Fibroblast of skin of left quadriceps (primary cell): ENCODE measurements at regions not wholly inside any gene's neighbourhood (a gene's known extent, or its start where the extent isn't known, plus 50 kb on each side); places are given as distances from the start of the nearest gene placed in this dataset.
"Not testable (repeated sequence)": the region's sequence is repeated elsewhere in the genome, so short reads cannot be mapped to it uniquely, and the experiment has no call there.

Experiments
- DNase-seq, 2 experiments: peaks; one replicate each; pipeline ENCODE4 v3.0.0-alpha.2; 2013; ENCODE audit warnings: low read depth in 2 of 2

DNA sequence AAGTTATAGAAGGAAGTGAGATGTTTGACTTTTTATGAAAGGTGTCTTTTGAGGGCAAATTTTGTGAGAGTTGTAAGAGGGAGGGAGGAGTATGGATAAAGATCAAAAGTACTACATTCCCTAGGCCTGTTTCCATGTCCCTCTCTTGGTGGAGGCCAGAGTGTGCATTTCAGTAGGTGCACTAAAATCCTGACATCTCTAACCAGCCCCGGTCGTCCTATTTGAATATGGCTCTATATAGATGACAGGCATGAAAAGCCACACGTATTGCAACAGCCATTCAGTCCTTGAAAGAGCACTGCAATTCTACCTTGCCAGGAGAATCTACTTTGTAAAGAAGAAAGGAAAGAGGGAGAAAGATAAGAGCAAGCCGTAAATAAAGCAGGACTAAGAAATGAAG lies 510.1 kb downstream of the IRS2 start:
- no peak for DNase-seq

GRCh38 chr13:109275852-109276251 lies 510.5 kb downstream of the IRS2 start:
- no peak for DNase-seq

GRCh38 chr13:109275139-109275745 lies 511.1 kb downstream of the IRS2 start:
- no peak for DNase-seq

GRCh38 chr13:109274188-109274821 lies 512.1 kb downstream of the IRS2 start:
- DNase-seq, result peak; percentile 55 to 58

DNA sequence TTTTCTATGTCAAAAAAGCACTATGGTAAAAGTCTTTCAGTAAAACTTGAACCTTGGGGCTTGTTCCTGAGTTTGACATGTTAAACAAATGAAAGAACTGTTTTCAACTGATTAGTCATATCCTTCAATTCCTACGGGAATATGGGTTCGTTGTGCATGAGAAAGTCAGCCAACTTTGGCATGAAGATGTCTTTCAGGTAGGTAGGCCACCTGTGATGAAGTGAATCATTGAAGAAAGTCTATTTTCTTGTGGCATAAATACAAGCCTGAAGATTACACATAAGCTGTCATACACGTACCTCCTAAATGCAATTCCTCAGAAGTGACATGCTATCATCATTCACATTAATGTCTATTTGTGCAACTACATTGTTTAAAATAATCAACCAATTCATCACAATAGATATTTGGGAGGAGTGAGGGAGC lies 513.0 kb downstream of the IRS2 start:
- no peak for DNase-seq

DNA sequence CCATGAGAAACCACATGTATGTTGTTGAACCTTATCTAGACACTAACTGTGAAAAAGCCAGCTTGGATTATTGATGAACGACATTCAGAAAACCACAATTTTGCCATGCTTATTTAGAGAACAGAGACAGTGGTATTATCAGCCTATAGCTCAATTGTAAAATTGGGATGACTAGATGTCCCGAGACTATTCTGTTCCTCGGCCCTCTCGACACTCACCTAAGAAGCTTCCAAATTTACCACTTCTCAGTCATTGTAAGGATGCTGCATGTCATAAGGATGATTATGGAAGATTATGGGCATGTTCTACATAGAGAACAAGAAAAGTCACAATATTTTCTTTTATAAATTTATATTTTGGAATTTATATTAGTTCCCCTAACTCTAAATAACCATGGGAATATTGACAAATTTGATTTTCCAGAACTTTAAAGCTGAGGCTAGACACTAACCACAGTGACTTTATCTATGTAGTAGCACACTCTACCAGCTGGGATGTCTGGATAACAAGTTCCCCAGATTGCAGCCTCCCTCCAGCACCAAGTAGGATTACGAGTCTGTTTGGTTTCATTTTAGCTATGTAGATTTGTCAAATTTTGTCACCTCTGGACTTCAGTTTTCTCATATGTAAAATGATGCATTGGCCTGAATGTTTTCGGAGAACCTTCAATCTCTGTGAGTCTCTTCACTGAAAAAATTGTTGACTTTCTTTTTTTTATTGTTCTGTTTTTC lies 513.6 kb downstream of the IRS2 start:
- DNase-seq, result no peak

DNA sequence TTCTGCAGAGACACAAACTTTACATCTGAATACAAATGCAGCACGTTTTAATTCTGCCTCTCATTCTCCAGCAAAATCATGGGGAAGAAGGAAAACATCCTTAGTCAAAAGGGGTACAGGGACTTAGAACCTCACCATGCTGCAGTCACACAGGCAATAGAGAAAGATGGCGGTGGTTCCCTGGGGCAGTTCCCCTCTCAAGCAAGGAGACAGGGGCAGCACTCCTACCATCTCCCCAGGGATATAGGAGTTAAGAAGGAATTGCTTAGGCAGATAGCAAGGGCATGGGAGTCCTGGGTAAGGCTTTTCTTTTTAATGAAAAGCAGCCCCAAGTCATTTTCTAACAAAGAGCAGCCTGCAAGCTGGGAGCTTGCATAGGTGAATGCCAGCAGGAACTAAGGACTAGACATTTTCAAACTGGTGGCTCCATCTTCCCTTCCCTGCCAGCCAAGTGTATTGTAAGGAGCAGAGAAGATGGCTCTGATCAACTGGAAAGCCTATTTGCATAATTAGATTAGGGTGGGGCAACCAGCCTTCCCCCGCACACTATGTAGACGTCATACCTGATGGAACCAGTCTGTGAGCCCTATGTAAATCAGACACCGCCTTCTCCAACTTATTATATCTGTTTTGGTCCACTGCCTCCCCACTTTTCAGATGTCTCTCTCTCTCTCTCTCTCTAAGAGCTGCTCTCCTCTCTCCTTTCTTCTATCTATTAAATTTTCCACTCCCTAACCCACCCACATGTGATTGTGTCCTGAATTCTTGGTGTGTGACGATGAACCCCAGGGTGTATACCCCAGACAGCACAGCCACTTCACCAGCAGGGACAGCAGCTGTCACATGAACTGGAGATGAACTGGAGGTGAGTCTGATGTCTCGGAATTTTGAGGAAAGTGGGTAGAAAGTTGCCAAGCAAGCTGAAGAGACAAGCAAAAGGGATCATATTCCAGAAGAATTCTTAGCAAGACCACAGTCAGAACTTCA lies 514.5 kb downstream of the IRS2 start:
- DNase-seq, result no peak

- DNase-seq, result no peak
These were observed 515.3 kb downstream of the IRS2 start for GRCh38 chr13:109271061-109271460.

GRCh38 chr13:109269381-109269780 lies 517.0 kb downstream of the IRS2 start:
- not testable (repeated sequence) for DNase-seq

- DNase-seq, result not testable (repeated sequence)
These were observed 517.9 kb downstream of the IRS2 start for GRCh38 chr13:109268492-109268891.

- DNase-seq, result not testable (repeated sequence)
These were observed 519.0 kb downstream of the IRS2 start for GRCh38 chr13:109267400-109267799.

- DNase-seq, result not testable (repeated sequence)
These were observed 521.0 kb downstream of the IRS2 start for GRCh38 chr13:109265438-109265742.

DNA sequence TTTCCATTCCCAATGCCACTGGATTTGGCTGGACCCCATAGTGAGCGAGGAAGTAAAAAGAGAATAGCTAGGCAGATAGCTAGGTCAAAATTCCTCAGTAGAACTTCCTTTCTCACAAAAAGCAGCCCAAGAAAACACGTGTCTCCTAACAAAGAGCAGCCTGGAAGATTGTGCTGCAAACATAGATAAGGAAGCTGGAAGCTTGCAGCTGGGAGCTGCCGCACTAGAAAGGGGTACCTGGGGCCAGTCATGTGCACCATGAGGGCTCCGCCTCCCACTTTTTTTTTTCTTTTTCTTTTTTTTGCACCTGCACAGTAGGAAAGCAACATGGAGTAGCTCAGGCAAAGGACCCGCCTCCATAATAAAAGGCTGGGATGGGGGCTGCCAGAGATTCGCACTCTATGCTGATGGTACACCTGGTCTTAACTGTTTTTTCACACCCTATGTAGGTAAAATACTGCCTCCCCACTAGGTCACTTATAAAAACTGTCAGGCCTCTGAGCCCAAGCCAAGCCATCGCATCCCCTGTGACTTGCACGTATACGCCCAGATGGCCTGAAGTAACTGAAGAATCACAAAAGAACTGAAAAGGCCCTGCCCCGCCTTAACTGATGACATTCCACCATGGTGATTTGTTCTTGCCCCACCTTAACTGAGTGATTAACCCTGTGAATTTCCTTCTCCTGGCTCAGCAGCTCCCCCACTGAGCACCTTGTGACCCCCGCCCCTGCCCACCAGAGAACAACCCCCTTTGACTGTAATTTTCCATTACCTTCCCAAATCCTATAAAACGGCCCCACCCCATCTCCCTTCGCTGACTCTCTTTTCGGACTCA lies 521.6 kb downstream of the IRS2 start:
- not testable (repeated sequence) for DNase-seq

- not testable (repeated sequence) for DNase-seq
These were observed 528.6 kb downstream of the IRS2 start for GRCh38 chr13:109257761-109258157.
